ENCODE measurements at regions not wholly inside any gene's neighbourhood (a gene's known extent, or its start where the extent isn't known, plus 50 kb on each side); places are given as distances from the start of the nearest gene placed in this dataset.
A peak's percentile ranks its signal among the peaks of the same experiment; 100 is the strongest.

DNA sequence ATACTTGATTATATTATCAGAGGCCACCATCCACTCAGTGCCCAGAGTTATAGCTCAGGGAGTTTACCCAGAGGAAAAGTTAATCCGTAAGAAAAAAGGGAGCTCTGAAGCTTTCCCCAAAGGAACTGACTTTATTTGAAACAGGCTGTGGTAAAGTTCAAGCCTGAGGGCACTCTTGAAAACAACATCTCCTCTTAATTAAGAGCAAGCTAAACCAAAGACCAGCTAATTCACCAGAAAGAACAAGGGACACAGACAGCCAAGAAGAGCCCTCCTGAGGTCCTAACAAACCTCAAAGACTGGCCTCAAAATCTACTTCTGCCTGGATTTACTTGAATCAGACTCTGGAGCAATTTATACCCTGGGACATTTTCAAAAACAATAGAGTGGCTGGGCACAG is 159.6 kb upstream of the CHST15 start:
- BruUV-seq (replicated peaks), result no TSS peak
- POLR2A ChIA-PET, result interaction anchor here (1.0 kb wide), 1 partner anchor 11 kb away, joined by 3 read pairs; no protein-coding TSS in a partner anchor
- Histone ChIP-seq H3K4me1 (ENCODE audit: insufficient read depth, low read length, poor library complexity, severe bottlenecking) (peaks cover 21% of the 10 kb centered on the region), H3K79me2 (ENCODE audit: insufficient read depth, low read depth, low read length) (no peaks in the 10 kb centered on the region), H3K4me3 (ENCODE audit: low read depth, low read length, poor library complexity, severe bottlenecking) (no peak overlapping the region), H3K9me3 (ENCODE audit: low read length) (no peaks in the 10 kb centered on the region), H2AFZ (ENCODE audit: low read length) (no peak overlapping the region), H3K4me2 (ENCODE audit: low read length) (no peak overlapping the region), H3K27ac (ENCODE audit: low read depth, low read length, poor library complexity, severe bottlenecking) (no peak overlapping the region), H3K36me3 (ENCODE audit: insufficient read depth, low read length) (no peaks in the 10 kb centered on the region), H4K20me1 (ENCODE audit: insufficient read depth, low read length) (no peaks in the 10 kb centered on the region), H3K9me2 (ENCODE audit: insufficient read depth, low read length) (no peaks in the 10 kb centered on the region)
- no peak for DNase-seq (ENCODE audit: low spot score)
- intact Hi-C loops (cut with micrococcal nuclease; ENCODE audit: unreplicated experiment), result no loop called here
- no peak for TF ChIP-seq CTCF (conservative IDR thresholded peaks at IDR 0.05; ENCODE audit: low read length)
- no peak for TF ChIP-seq EZH2phosphoT487 (IDR thresholded peaks at IDR 0.05; ENCODE audit: borderline replicate concordance, low read depth, low read length)
- CTCF ChIA-PET (ENCODE audit: unreplicated experiment), result interaction anchor here (0.6 kb wide), 1 partner anchor 31 kb away, joined by 3 read pairs; no protein-coding TSS in a partner anchor

DNA sequence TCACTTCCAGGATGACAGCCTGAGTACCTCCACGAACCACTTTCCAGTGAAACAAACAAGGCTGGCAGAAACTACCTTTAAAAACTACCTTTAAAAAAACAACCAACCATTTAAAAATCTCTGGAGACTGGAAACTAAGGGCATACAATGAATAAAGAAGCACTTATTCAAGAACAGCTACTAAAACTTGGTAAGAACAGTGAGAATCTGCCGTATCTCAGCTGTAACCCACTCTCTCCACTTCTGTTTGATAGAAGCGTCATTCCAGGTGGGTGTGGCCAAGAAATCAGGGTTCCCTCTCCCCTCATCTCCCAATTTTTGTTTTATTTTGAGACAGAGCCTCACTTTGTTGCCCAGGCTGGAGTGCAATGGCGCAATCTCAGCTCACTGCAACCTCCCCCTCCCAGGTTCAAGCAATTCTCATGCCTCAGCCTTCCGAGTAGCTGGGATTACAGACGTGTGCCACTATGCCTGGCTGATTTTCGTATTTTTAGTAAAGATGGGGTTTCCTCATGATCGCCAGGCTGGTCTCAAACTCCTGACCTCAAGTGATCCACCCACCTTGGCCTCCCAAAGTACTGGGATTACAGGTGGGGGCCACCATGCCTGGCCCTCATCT is 158.8 kb upstream of the CHST15 start:
- H3K4me1 ChIP-seq (ENCODE audit: insufficient read depth, low read length, poor library complexity, severe bottlenecking), result peaks cover 21% of the 10 kb centered on the region
- H3K79me2 ChIP-seq (ENCODE audit: insufficient read depth, low read depth, low read length), result no peaks in the 10 kb centered on the region
- H3K9me2 ChIP-seq (ENCODE audit: insufficient read depth, low read length), result no peaks in the 10 kb centered on the region
- no peaks in the 10 kb centered on the region for H3K9me3 ChIP-seq (ENCODE audit: low read length)
- no peak for DNase-seq (ENCODE audit: low spot score)
- intact Hi-C loops (cut with micrococcal nuclease; ENCODE audit: unreplicated experiment), result no loop called here
- H3K36me3 ChIP-seq (ENCODE audit: insufficient read depth, low read length), result no peaks in the 10 kb centered on the region
- no peaks in the 10 kb centered on the region for H4K20me1 ChIP-seq (ENCODE audit: insufficient read depth, low read length)
- POLR2A ChIA-PET, result interaction anchor here (0.8 kb wide), 1 partner anchor 109 kb away, joined by 6 read pairs; no protein-coding TSS in a partner anchor
- no peak overlapping the region for H3K4me2 ChIP-seq (ENCODE audit: low read length)
- CTCF ChIA-PET (ENCODE audit: unreplicated experiment), result interaction anchor here (0.6 kb wide), 1 partner anchor 30 kb away, joined by 3 read pairs; no protein-coding TSS in a partner anchor
- peak overlapping the region; percentile 62; the same call in 1 of the 2 replicates for H2AFZ ChIP-seq (ENCODE audit: low read length)
- no peak overlapping the region for H3K4me3 ChIP-seq (ENCODE audit: low read depth, low read length, poor library complexity, severe bottlenecking)
- BruUV-seq (replicated peaks), result no TSS peak
- no peak overlapping the region for H3K27ac ChIP-seq (ENCODE audit: low read depth, low read length, poor library complexity, severe bottlenecking)
- TF ChIP-seq CTCF (conservative IDR thresholded peaks at IDR 0.05; ENCODE audit: low read length), result no peak
- TF ChIP-seq EZH2phosphoT487 (IDR thresholded peaks at IDR 0.05; ENCODE audit: borderline replicate concordance, low read depth, low read length), result no peak
